HFFc6 (cell line): ENCODE measurements at regions not wholly inside any gene's neighbourhood (a gene's known extent, or its start where the extent isn't known, plus 50 kb on each side); places are given as distances from the start of the nearest gene placed in this dataset.
A peak's percentile ranks its signal among the peaks of the same experiment; 100 is the strongest.
"Not testable (repeated sequence)": the region's sequence is repeated elsewhere in the genome, so short reads cannot be mapped to it uniquely, and the experiment has no call there.

Experiments
- DNase-seq: peaks from one replicate; pipeline ENCODE4 v3.0.0-alpha.2; 2018
- H3K27ac Mint-ChIP-seq: 2 replicates; pipeline ENCODE4 v1.8.0; 2020; ENCODE audit warnings: mild to moderate bottlenecking, mixed read lengths
- H3K27me3 Mint-ChIP-seq: 2 replicates; pipeline ENCODE4 v1.8.0; 2021; ENCODE audit warnings: mild to moderate bottlenecking, moderate library complexity, mixed read lengths; ENCODE audit not compliant: insufficient read depth
- H3K36me3 Mint-ChIP-seq: 2 replicates; pipeline ENCODE4 v1.8.0; 2021; ENCODE audit warnings: low read depth, mixed read lengths
- H3K4me1 Mint-ChIP-seq: 2 replicates; pipeline ENCODE4 v1.8.0; 2020; ENCODE audit warnings: low read depth, mixed read lengths
- H3K4me3 Mint-ChIP-seq: 2 replicates; pipeline ENCODE4 v1.8.0; 2020; ENCODE audit warnings: mild to moderate bottlenecking, moderate library complexity, mixed read lengths
- H3K9me3 Mint-ChIP-seq: 2 replicates; pipeline ENCODE4 v1.8.0; 2020; ENCODE audit warnings: mild to moderate bottlenecking, mixed read lengths
- CTCF ChIP-seq: fragments of 200-600 bp; sonication (generic); IDR thresholded peaks from 2 replicates; pipeline ENCODE4 v1.5.0; 2021; ENCODE audit warnings: antibody characterized with exemption, mild to moderate bottlenecking

GRCh38 chrX:123788193-123788592 lies 55.3 kb upstream of the THOC2 start:
- peaks cover 10% of the 10 kb centered on the region for H3K4me1 Mint-ChIP-seq
- H3K4me3 Mint-ChIP-seq, H3K27me3 Mint-ChIP-seq, H3K9me3 Mint-ChIP-seq, H3K36me3 Mint-ChIP-seq, H3K27ac Mint-ChIP-seq: not testable (repeated sequence)
- DNase-seq: peak; percentile 4

- no peaks in the 10 kb centered on the region for H3K9me3 Mint-ChIP-seq
- peaks cover 10% of the 10 kb centered on the region for H3K4me1 Mint-ChIP-seq
- H3K36me3 Mint-ChIP-seq: no peaks in the 10 kb centered on the region
- H3K27ac Mint-ChIP-seq: no peak overlapping the region
- H3K27me3 Mint-ChIP-seq: no peaks in the 10 kb centered on the region
- DNase-seq: no peak
- TF ChIP-seq CTCF: no peak
- H3K4me3 Mint-ChIP-seq: no peak overlapping the region
Measured at GRCh38 chrX:123788744-123789143, 55.9 kb upstream of the THOC2 start.

DNA sequence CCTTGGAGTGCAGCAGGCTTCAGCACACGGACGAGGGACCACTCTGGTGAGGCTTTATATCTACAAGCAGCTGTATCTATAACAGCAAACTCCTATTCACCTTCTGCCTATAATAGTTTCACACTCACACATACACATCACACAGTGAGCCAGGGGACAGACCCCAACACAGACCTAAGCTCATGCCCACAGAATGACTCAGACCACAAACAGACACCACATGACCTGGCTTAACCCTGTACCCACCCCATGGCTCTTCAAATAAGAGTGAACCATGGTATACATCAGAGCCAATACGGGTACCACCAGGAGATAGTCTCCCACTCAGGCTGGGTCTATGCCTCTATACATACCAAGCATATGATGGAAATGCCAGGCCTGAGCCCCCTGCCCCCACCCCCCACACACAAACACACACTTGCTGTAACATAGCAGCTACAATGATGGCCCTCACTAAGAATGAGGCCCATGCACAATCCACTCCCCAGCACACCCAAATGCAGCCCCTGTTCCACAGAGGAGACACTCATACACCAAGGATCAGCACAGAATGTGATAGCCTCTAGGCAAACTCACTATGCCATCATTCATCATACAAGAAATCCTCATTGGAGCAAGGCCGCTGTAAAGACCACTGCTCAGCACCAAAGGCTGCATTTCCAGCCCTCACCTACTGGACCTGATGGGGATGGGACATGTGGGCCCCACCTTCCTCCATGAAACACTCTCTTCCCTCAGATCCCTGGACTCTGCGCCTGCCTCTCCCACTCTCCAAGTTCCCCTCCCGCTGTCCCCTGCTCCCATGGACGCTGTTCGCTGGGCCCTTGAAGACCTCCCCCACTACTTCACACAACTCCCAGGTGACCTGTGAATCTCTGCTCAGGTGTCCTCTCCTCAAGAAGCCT lies 62.1 kb upstream of the XIAP start:
- Mint-ChIP-seq H3K27me3 (no peaks in the 10 kb centered on the region; the same call in 1 of the 2 replicates), H3K36me3 (no peaks in the 10 kb centered on the region), H3K4me1 (peaks cover 17% of the 10 kb centered on the region), H3K27ac (no peak overlapping the region), H3K9me3 (no peaks in the 10 kb centered on the region), H3K4me3 (no peak overlapping the region)
- DNase-seq: no peak
- no peak for TF ChIP-seq CTCF

GRCh38 chrX:123798706-123799430 lies 61.0 kb upstream of the XIAP start:
- not testable (repeated sequence) for H3K36me3 Mint-ChIP-seq, H3K27ac Mint-ChIP-seq, H3K9me3 Mint-ChIP-seq, H3K27me3 Mint-ChIP-seq, DNase-seq, H3K4me3 Mint-ChIP-seq
- H3K4me1 Mint-ChIP-seq: peaks cover 26% of the 10 kb centered on the region

- H3K27ac Mint-ChIP-seq: no peak overlapping the region
Measured at GRCh38 chrX:123801901-123802300, 58.0 kb upstream of the XIAP start.

More at GRCh38 chrX:123801901-123802300, 58.0 kb upstream of the XIAP start:
- DNase-seq: no peak
- TF ChIP-seq CTCF: no peak
- Mint-ChIP-seq H3K9me3 (no peaks in the 10 kb centered on the region), H3K36me3 (no peaks in the 10 kb centered on the region), H3K4me3 (no peak overlapping the region), H3K27me3 (no peaks in the 10 kb centered on the region; the same call in 1 of the 2 replicates), H3K4me1 (peaks cover 31% of the 10 kb centered on the region)
